ENCODE measurements at regions not wholly inside any gene's neighbourhood (a gene's known extent, or its start where the extent isn't known, plus 50 kb on each side); places are given as distances from the start of the nearest gene placed in this dataset.

DNA sequence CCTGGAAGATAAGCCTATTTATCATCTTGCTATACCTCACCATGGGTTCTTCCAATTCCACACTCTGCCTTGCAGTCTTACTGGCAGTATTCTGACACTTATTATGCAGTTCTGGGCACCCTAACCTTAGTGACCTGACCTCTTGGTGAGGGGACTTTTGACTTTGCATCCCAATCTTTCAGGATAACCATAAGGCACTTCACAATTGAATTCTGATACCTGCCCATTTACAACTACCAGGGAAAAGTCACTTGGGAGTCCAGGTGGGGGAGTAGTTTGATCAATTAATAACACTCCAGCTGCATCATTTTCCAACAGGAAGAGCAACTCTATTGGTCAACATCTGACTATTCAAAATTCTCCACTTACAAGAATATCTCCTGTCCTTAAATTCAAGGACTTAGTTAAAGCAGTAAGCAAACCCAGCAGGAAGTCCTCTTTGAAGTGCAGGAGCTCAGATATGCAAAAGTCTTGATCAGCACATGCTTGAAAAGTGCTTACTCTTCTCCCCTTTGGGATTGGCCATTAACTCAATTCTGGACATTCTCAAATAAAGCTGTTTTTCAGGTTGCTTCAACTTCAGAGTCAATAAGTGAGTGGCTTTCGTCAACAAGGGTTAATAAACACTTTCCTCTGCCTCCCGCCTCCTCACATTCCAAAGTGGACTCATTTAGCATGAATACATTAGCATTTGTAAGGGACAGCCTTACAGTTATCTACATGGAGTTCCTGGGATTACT is 177.4 kb upstream of the NRIP1 start:
- TF ChIP-seq, protein P1, sequence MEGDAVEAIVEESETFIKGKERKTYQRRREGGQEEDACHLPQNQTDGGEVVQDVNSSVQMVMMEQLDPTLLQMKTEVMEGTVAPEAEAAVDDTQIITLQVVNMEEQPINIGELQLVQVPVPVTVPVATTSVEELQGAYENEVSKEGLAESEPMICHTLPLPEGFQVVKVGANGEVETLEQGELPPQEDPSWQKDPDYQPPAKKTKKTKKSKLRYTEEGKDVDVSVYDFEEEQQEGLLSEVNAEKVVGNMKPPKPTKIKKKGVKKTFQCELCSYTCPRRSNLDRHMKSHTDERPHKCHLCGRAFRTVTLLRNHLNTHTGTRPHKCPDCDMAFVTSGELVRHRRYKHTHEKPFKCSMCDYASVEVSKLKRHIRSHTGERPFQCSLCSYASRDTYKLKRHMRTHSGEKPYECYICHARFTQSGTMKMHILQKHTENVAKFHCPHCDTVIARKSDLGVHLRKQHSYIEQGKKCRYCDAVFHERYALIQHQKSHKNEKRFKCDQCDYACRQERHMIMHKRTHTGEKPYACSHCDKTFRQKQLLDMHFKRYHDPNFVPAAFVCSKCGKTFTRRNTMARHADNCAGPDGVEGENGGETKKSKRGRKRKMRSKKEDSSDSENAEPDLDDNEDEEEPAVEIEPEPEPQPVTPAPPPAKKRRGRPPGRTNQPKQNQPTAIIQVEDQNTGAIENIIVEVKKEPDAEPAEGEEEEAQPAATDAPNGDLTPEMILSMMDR (conservative IDR thresholded peaks at IDR 0.05; ENCODE audit: low read depth in 2 of 2) = 0 out of 4 replicates have a peak, but pooled peaks of 1 of the 2 experiments have one; percentile 4
- TF ChIP-seq ZNF114 (CRISPR knock-in tag; IDR thresholded peaks at IDR 0.05) = 0 out of 2 replicates have a peak, but pooled peaks have one; percentile 6
- TF ChIP-seq ZNF331 (CRISPR knock-in tag; IDR thresholded peaks at IDR 0.05; ENCODE audit: low read depth) = no peak
- TF ChIP-seq, protein P2, sequence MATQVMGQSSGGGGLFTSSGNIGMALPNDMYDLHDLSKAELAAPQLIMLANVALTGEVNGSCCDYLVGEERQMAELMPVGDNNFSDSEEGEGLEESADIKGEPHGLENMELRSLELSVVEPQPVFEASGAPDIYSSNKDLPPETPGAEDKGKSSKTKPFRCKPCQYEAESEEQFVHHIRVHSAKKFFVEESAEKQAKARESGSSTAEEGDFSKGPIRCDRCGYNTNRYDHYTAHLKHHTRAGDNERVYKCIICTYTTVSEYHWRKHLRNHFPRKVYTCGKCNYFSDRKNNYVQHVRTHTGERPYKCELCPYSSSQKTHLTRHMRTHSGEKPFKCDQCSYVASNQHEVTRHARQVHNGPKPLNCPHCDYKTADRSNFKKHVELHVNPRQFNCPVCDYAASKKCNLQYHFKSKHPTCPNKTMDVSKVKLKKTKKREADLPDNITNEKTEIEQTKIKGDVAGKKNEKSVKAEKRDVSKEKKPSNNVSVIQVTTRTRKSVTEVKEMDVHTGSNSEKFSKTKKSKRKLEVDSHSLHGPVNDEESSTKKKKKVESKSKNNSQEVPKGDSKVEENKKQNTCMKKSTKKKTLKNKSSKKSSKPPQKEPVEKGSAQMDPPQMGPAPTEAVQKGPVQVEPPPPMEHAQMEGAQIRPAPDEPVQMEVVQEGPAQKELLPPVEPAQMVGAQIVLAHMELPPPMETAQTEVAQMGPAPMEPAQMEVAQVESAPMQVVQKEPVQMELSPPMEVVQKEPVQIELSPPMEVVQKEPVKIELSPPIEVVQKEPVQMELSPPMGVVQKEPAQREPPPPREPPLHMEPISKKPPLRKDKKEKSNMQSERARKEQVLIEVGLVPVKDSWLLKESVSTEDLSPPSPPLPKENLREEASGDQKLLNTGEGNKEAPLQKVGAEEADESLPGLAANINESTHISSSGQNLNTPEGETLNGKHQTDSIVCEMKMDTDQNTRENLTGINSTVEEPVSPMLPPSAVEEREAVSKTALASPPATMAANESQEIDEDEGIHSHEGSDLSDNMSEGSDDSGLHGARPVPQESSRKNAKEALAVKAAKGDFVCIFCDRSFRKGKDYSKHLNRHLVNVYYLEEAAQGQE (IDR thresholded peaks at IDR 0.05; ENCODE audit: unreplicated experiment) = no peak

Data from GM23338 (cell line).